ENCODE measurements at regions not wholly inside any gene's neighbourhood (a gene's known extent, or its start where the extent isn't known, plus 50 kb on each side); places are given as distances from the start of the nearest gene placed in this dataset.

GRCh38 chr12:24423611-24424010 lies 474.1 kb upstream of the SOX5 start:
- Histone ChIP-seq H3K36me3 (ENCODE audit: insufficient read depth, low read length) (no peaks in the 10 kb centered on the region), H3K27me3 (ENCODE audit: insufficient read depth, low read length) (no peaks in the 10 kb centered on the region), H3K27ac (ENCODE audit: low read depth, low read length) (no peak overlapping the region), H3K4me3 (ENCODE audit: low read depth, low read length) (no peak overlapping the region), H3K4me1 (ENCODE audit: control insufficient read depth, insufficient read depth, low read length, unreplicated experiment) (no peaks in the 10 kb centered on the region), H3K79me2 (ENCODE audit: control insufficient read depth, insufficient read depth, low read length, unreplicated experiment) (no peaks in the 10 kb centered on the region), H2AFZ (ENCODE audit: low read length, unreplicated experiment) (no peak overlapping the region)

- Histone ChIP-seq H3K27me3 (ENCODE audit: insufficient read depth, low read length) (no peaks in the 10 kb centered on the region), H2AFZ (ENCODE audit: low read length, unreplicated experiment) (no peak overlapping the region), H3K4me1 (ENCODE audit: control insufficient read depth, insufficient read depth, low read length, unreplicated experiment) (no peaks in the 10 kb centered on the region)
Observed at GRCh38 chr12:24421759-24422158, 472.3 kb upstream of the SOX5 start.

GRCh38 chr12:24418157-24418556 lies 468.7 kb upstream of the SOX5 start:
- Histone ChIP-seq H3K27ac (ENCODE audit: low read depth, low read length) (no peak overlapping the region), H3K27me3 (ENCODE audit: insufficient read depth, low read length) (no peaks in the 10 kb centered on the region), H2AFZ (ENCODE audit: low read length, unreplicated experiment) (no peak overlapping the region), H3K36me3 (ENCODE audit: insufficient read depth, low read length) (no peaks in the 10 kb centered on the region), H3K79me2 (ENCODE audit: control insufficient read depth, insufficient read depth, low read length, unreplicated experiment) (no peaks in the 10 kb centered on the region), H3K4me1 (ENCODE audit: control insufficient read depth, insufficient read depth, low read length, unreplicated experiment) (no peaks in the 10 kb centered on the region), H3K4me3 (ENCODE audit: low read depth, low read length) (no peak overlapping the region)

More at GRCh38 chr12:24421759-24422158, 472.3 kb upstream of the SOX5 start:
- Histone ChIP-seq H3K36me3 (ENCODE audit: insufficient read depth, low read length) (no peaks in the 10 kb centered on the region), H3K4me3 (ENCODE audit: low read depth, low read length) (no peak overlapping the region), H3K79me2 (ENCODE audit: control insufficient read depth, insufficient read depth, low read length, unreplicated experiment) (no peaks in the 10 kb centered on the region), H3K27ac (ENCODE audit: low read depth, low read length) (no peak overlapping the region)

GRCh38 chr12:24416423-24417109 lies 467.1 kb upstream of the SOX5 start:
- no peaks in the 10 kb centered on the region for H3K79me2 ChIP-seq (ENCODE audit: control insufficient read depth, insufficient read depth, low read length, unreplicated experiment)
- H3K4me1 ChIP-seq (ENCODE audit: control insufficient read depth, insufficient read depth, low read length, unreplicated experiment), result no peaks in the 10 kb centered on the region
- no peaks in the 10 kb centered on the region for H3K27me3 ChIP-seq (ENCODE audit: insufficient read depth, low read length)
- no peak overlapping the region for H3K4me3 ChIP-seq (ENCODE audit: low read depth, low read length)
- no peaks in the 10 kb centered on the region for H3K36me3 ChIP-seq (ENCODE audit: insufficient read depth, low read length)
- no peak overlapping the region for H3K27ac ChIP-seq (ENCODE audit: low read depth, low read length)
- H2AFZ ChIP-seq (ENCODE audit: low read length, unreplicated experiment), result no peak overlapping the region

- no peaks in the 10 kb centered on the region for H3K27me3 ChIP-seq (ENCODE audit: insufficient read depth, low read length)
- H3K79me2 ChIP-seq (ENCODE audit: control insufficient read depth, insufficient read depth, low read length, unreplicated experiment), result no peaks in the 10 kb centered on the region
- no peak overlapping the region for H2AFZ ChIP-seq (ENCODE audit: low read length, unreplicated experiment)
- no peak overlapping the region for H3K27ac ChIP-seq (ENCODE audit: low read depth, low read length)
- H3K4me3 ChIP-seq (ENCODE audit: low read depth, low read length), result no peak overlapping the region
- no peaks in the 10 kb centered on the region for H3K36me3 ChIP-seq (ENCODE audit: insufficient read depth, low read length)
- no peaks in the 10 kb centered on the region for H3K4me1 ChIP-seq (ENCODE audit: control insufficient read depth, insufficient read depth, low read length, unreplicated experiment)
Observed at GRCh38 chr12:24415934-24416333, 466.5 kb upstream of the SOX5 start.

GRCh38 chr12:24414480-24414879 lies 465.0 kb upstream of the SOX5 start:
- Histone ChIP-seq H2AFZ (ENCODE audit: low read length, unreplicated experiment) (no peak overlapping the region), H3K36me3 (ENCODE audit: insufficient read depth, low read length) (no peaks in the 10 kb centered on the region), H3K4me3 (ENCODE audit: low read depth, low read length) (no peak overlapping the region), H3K79me2 (ENCODE audit: control insufficient read depth, insufficient read depth, low read length, unreplicated experiment) (no peaks in the 10 kb centered on the region), H3K27ac (ENCODE audit: low read depth, low read length) (no peak overlapping the region), H3K4me1 (ENCODE audit: control insufficient read depth, insufficient read depth, low read length, unreplicated experiment) (no peaks in the 10 kb centered on the region), H3K27me3 (ENCODE audit: insufficient read depth, low read length) (no peaks in the 10 kb centered on the region)

GRCh38 chr12:24411948-24412347 lies 462.5 kb upstream of the SOX5 start:
- H3K27me3 ChIP-seq (ENCODE audit: insufficient read depth, low read length), result no peaks in the 10 kb centered on the region

GRCh38 chr12:24409868-24410267 lies 460.4 kb upstream of the SOX5 start:
- H3K4me3 ChIP-seq (ENCODE audit: low read depth, low read length), result no peak overlapping the region
- H3K36me3 ChIP-seq (ENCODE audit: insufficient read depth, low read length), result no peaks in the 10 kb centered on the region
- no peak overlapping the region for H2AFZ ChIP-seq (ENCODE audit: low read length, unreplicated experiment)
- H3K27ac ChIP-seq (ENCODE audit: low read depth, low read length), result no peak overlapping the region
- no peaks in the 10 kb centered on the region for H3K4me1 ChIP-seq (ENCODE audit: control insufficient read depth, insufficient read depth, low read length, unreplicated experiment)
- no peaks in the 10 kb centered on the region for H3K79me2 ChIP-seq (ENCODE audit: control insufficient read depth, insufficient read depth, low read length, unreplicated experiment)
- no peaks in the 10 kb centered on the region for H3K27me3 ChIP-seq (ENCODE audit: insufficient read depth, low read length)

More at GRCh38 chr12:24411948-24412347, 462.5 kb upstream of the SOX5 start:
- no peak overlapping the region for H3K4me3 ChIP-seq (ENCODE audit: low read depth, low read length)
- H3K4me1 ChIP-seq (ENCODE audit: control insufficient read depth, insufficient read depth, low read length, unreplicated experiment), result no peaks in the 10 kb centered on the region
- H2AFZ ChIP-seq (ENCODE audit: low read length, unreplicated experiment), result no peak overlapping the region
- no peaks in the 10 kb centered on the region for H3K79me2 ChIP-seq (ENCODE audit: control insufficient read depth, insufficient read depth, low read length, unreplicated experiment)
- no peaks in the 10 kb centered on the region for H3K36me3 ChIP-seq (ENCODE audit: insufficient read depth, low read length)
- H3K27ac ChIP-seq (ENCODE audit: low read depth, low read length), result no peak overlapping the region

GRCh38 chr12:24408305-24408704 lies 458.8 kb upstream of the SOX5 start:
- Histone ChIP-seq H3K4me3 (ENCODE audit: low read depth, low read length) (no peak overlapping the region), H3K27ac (ENCODE audit: low read depth, low read length) (no peak overlapping the region), H3K27me3 (ENCODE audit: insufficient read depth, low read length) (no peaks in the 10 kb centered on the region), H2AFZ (ENCODE audit: low read length, unreplicated experiment) (no peak overlapping the region), H3K36me3 (ENCODE audit: insufficient read depth, low read length) (no peaks in the 10 kb centered on the region), H3K79me2 (ENCODE audit: control insufficient read depth, insufficient read depth, low read length, unreplicated experiment) (no peaks in the 10 kb centered on the region), H3K4me1 (ENCODE audit: control insufficient read depth, insufficient read depth, low read length, unreplicated experiment) (no peaks in the 10 kb centered on the region)

- Histone ChIP-seq H3K4me1 (ENCODE audit: control insufficient read depth, insufficient read depth, low read length, unreplicated experiment) (no peaks in the 10 kb centered on the region), H3K4me3 (ENCODE audit: low read depth, low read length) (no peak overlapping the region), H2AFZ (ENCODE audit: low read length, unreplicated experiment) (no peak overlapping the region), H3K79me2 (ENCODE audit: control insufficient read depth, insufficient read depth, low read length, unreplicated experiment) (no peaks in the 10 kb centered on the region), H3K27ac (ENCODE audit: low read depth, low read length) (no peak overlapping the region), H3K36me3 (ENCODE audit: insufficient read depth, low read length) (no peaks in the 10 kb centered on the region), H3K27me3 (ENCODE audit: insufficient read depth, low read length) (no peaks in the 10 kb centered on the region)
Observed at GRCh38 chr12:24407884-24408283, 458.4 kb upstream of the SOX5 start.

GRCh38 chr12:24404086-24404815 lies 454.8 kb upstream of the SOX5 start:
- Histone ChIP-seq H2AFZ (ENCODE audit: low read length, unreplicated experiment) (no peak overlapping the region), H3K36me3 (ENCODE audit: insufficient read depth, low read length) (no peaks in the 10 kb centered on the region), H3K27me3 (ENCODE audit: insufficient read depth, low read length) (no peaks in the 10 kb centered on the region), H3K27ac (ENCODE audit: low read depth, low read length) (no peak overlapping the region), H3K4me1 (ENCODE audit: control insufficient read depth, insufficient read depth, low read length, unreplicated experiment) (no peaks in the 10 kb centered on the region), H3K79me2 (ENCODE audit: control insufficient read depth, insufficient read depth, low read length, unreplicated experiment) (no peaks in the 10 kb centered on the region), H3K4me3 (ENCODE audit: low read depth, low read length) (no peak overlapping the region)
